GM12864 (cell line): ENCODE measurements at regions not wholly inside any gene's neighbourhood (a gene's known extent, or its start where the extent isn't known, plus 50 kb on each side); places are given as distances from the start of the nearest gene placed in this dataset.
"Not testable (repeated sequence)": the region's sequence is repeated elsewhere in the genome, so short reads cannot be mapped to it uniquely, and the experiment has no call there.

Source experiments
- DNase-seq: peaks from one replicate; pipeline ENCODE4 v3.0.0-alpha.2; 2011; ENCODE audit warnings: low read depth
- H3K4me3 ChIP-seq: 2 replicates; pipeline ENCODE4 v1.5.1; 2011; ENCODE audit warnings: mild to moderate bottlenecking, low read depth, low read length, control low read depth
- CTCF ChIP-seq: IDR thresholded peaks from 2 replicates; pipeline ENCODE4 v1.5.1; 2011; ENCODE audit warnings: low read depth, mild to moderate bottlenecking, moderate library complexity, low read length, control low read depth, inconsistent platforms; ENCODE audit errors: missing control alignments

GRCh38 chr5:68849103-68849502 is 244.7 kb upstream of the SLC30A5 start:
- no peak for TF ChIP-seq CTCF
- no peak overlapping the region for H3K4me3 ChIP-seq
- no peak for DNase-seq

GRCh38 chr5:68849906-68850305 is 243.9 kb upstream of the SLC30A5 start:
- no peak overlapping the region for H3K4me3 ChIP-seq
- no peak for TF ChIP-seq CTCF
- no peak for DNase-seq

GRCh38 chr5:68861099-68861498 is 232.7 kb upstream of the SLC30A5 start:
- TF ChIP-seq CTCF, result no peak
- no peak for DNase-seq
- no peak overlapping the region for H3K4me3 ChIP-seq

- H3K4me3 ChIP-seq, result no peak overlapping the region
- no peak for DNase-seq
- TF ChIP-seq CTCF, result no peak
Measured at GRCh38 chr5:68862560-68862959, 231.3 kb upstream of the SLC30A5 start.

- H3K4me3 ChIP-seq, DNase-seq: not testable (repeated sequence)
Measured at GRCh38 chr5:68865192-68865591, 228.6 kb upstream of the SLC30A5 start.

GRCh38 chr5:68872088-68872839 is 221.6 kb upstream of the SLC30A5 start:
- no peak overlapping the region for H3K4me3 ChIP-seq
- DNase-seq, result no peak
- TF ChIP-seq CTCF, result no peak

GRCh38 chr5:68873198-68873597 is 220.6 kb upstream of the SLC30A5 start:
- no peak overlapping the region for H3K4me3 ChIP-seq
- no peak for DNase-seq
- no peak for TF ChIP-seq CTCF
